HEK293 (cell line): ENCODE measurements at regions not wholly inside any gene's neighbourhood (a gene's known extent, or its start where the extent isn't known, plus 50 kb on each side); places are given as distances from the start of the nearest gene placed in this dataset.

Experiments
- CTCF ChIA-PET: fragments of 350-600 bp; formaldehyde crosslinking; extraction: SDS; loops from one replicate; lab custom pipeline; 2021; ENCODE audit warnings: antibody characterized with exemption; lab: Yijun Ruan, JAX
- POLR2A ChIA-PET: fragments of 300-600 bp; formaldehyde crosslinking; extraction: SDS; loops from one replicate; lab custom pipeline; 2020; ENCODE audit warnings: antibody characterized with exemption, inconsistent platforms; lab: Yijun Ruan, JAX
- H3K27ac ChIP-seq: fragments of 200-500 bp; sonication (Bioruptor generic); 2 replicates; pipeline ENCODE4 v1.5.1; 2014; ENCODE audit warnings: low read depth, low read length, control low read depth, inconsistent platforms; ENCODE audit errors: extremely low read depth
- H3K36me3 ChIP-seq, 2 experiments: fragments of 200-500 bp in 1 of 2; sonication (Bioruptor generic) in 1 of 2; 1 replicate in 1 of 2; 2 replicates in 1 of 2; pipeline ENCODE4 v1.5.1; 2014 to 2017; ENCODE audit warnings: inconsistent platforms in 2 of 2, low read length in 2 of 2; ENCODE audit not compliant: control insufficient read depth in 2 of 2, insufficient read depth in 1 of 2
- H3K4me1 ChIP-seq: fragments of 200-500 bp; sonication (Bioruptor generic); 2 replicates; pipeline ENCODE4 v1.5.1; 2014; ENCODE audit warnings: mild to moderate bottlenecking, low read length, inconsistent platforms; ENCODE audit not compliant: control insufficient read depth, insufficient read depth
- H3K4me3 ChIP-seq: 2 replicates; pipeline ENCODE4 v1.5.1; 2011; ENCODE audit warnings: low read depth, mild to moderate bottlenecking, control low read depth, low read length, moderate library complexity
- H3K9me3 ChIP-seq: fragments of 200-500 bp; sonication (Bioruptor generic); 2 replicates; pipeline ENCODE4 v1.5.1; 2014; ENCODE audit warnings: low read depth, low read length, inconsistent platforms; ENCODE audit not compliant: control insufficient read depth, insufficient read depth
- BCL11A ChIP-seq: fragments of 450-650 bp; formaldehyde crosslinking; IDR thresholded peaks from 2 replicates; pipeline ENCODE4 v1.5.1; 2016; ENCODE audit warnings: low read depth, missing biosample characterization, missing genetic modification characterization
- GLIS1 ChIP-seq: fragments of 450-650 bp; formaldehyde crosslinking; IDR thresholded peaks from 2 replicates; pipeline ENCODE4 v1.5.1; 2016; ENCODE audit warnings: missing biosample characterization, missing genetic modification characterization
- PRDM1 ChIP-seq: fragments of 450-650 bp; formaldehyde crosslinking; IDR thresholded peaks from 2 replicates; pipeline ENCODE4; 2016; ENCODE audit warnings: missing biosample characterization, missing genetic modification characterization
- SCRT1 ChIP-seq: fragments of 450-650 bp; formaldehyde crosslinking; IDR thresholded peaks from 2 replicates; pipeline ENCODE4 v1.5.1; 2016; ENCODE audit warnings: missing biosample characterization, missing genetic modification characterization, borderline replicate concordance
- YY1 ChIP-seq: fragments of 450-650 bp; formaldehyde crosslinking; IDR thresholded peaks from 2 replicates; pipeline ENCODE4 v1.5.1; 2018; ENCODE audit warnings: missing biosample characterization, missing genetic modification characterization
- ZBTB20 ChIP-seq: fragments of 450-650 bp; formaldehyde crosslinking; IDR thresholded peaks from 2 replicates; pipeline ENCODE4 v1.5.1; 2016; ENCODE audit warnings: missing biosample characterization, missing genetic modification characterization
- ZBTB7A ChIP-seq: fragments of 450-650 bp; formaldehyde crosslinking; IDR thresholded peaks from 2 replicates; pipeline ENCODE4 v1.5.1; 2016; ENCODE audit warnings: low read depth, missing biosample characterization, missing genetic modification characterization
- ZFP3 ChIP-seq: fragments of 450-650 bp; formaldehyde crosslinking; IDR thresholded peaks from 2 replicates; pipeline ENCODE4 v1.5.1; 2016; ENCODE audit warnings: low read depth, missing biosample characterization, missing genetic modification characterization
- ZFP41 ChIP-seq: fragments of 450-650 bp; formaldehyde crosslinking; IDR thresholded peaks from 2 replicates; pipeline ENCODE4 v1.5.1; 2016; ENCODE audit warnings: missing biosample characterization, missing genetic modification characterization, borderline replicate concordance
- ZNF10 ChIP-seq: fragments of 450-650 bp; formaldehyde crosslinking; IDR thresholded peaks from 2 replicates; pipeline ENCODE4 v1.5.1; 2017; ENCODE audit warnings: missing biosample characterization, missing genetic modification characterization
- ZNF133 ChIP-seq: fragments of 450-650 bp; formaldehyde crosslinking; IDR thresholded peaks from 2 replicates; pipeline ENCODE4 v1.5.1; 2016; ENCODE audit warnings: missing biosample characterization, missing genetic modification characterization
- ZNF211 ChIP-seq: fragments of 450-650 bp; formaldehyde crosslinking; IDR thresholded peaks from 2 replicates; pipeline ENCODE4 v1.5.1; 2016; ENCODE audit warnings: low read depth, missing biosample characterization, missing genetic modification characterization
- ZNF221 ChIP-seq: fragments of 450-650 bp; formaldehyde crosslinking; IDR thresholded peaks from 2 replicates; pipeline ENCODE4 v1.5.1; 2017; ENCODE audit warnings: missing biosample characterization, missing genetic modification characterization, borderline replicate concordance
- ZNF239 ChIP-seq: fragments of 450-650 bp; formaldehyde crosslinking; IDR thresholded peaks from 2 replicates; pipeline ENCODE4 v1.5.1; 2016; ENCODE audit warnings: missing biosample characterization, missing genetic modification characterization
- ZNF248 ChIP-seq: fragments of 450-650 bp; formaldehyde crosslinking; IDR thresholded peaks from 2 replicates; pipeline ENCODE4 v1.5.1; 2017; ENCODE audit warnings: missing biosample characterization, missing genetic modification characterization
- ZNF311 ChIP-seq: fragments of 450-650 bp; formaldehyde crosslinking; IDR thresholded peaks from 2 replicates; pipeline ENCODE4 v1.5.1; 2017; ENCODE audit warnings: missing biosample characterization, missing genetic modification characterization, borderline replicate concordance
- ZNF596 ChIP-seq: fragments of 450-650 bp; IDR thresholded peaks from 2 replicates; pipeline ENCODE4 v1.5.0; 2018; ENCODE audit warnings: missing biosample characterization, mild to moderate bottlenecking, missing genetic modification characterization, moderate library complexity
- ZNF626 ChIP-seq: fragments of 450-650 bp; sonication (Bioruptor Pico); formaldehyde crosslinking; IDR thresholded peaks from 2 replicates; pipeline ENCODE4 v1.5.1; 2018; ENCODE audit warnings: missing biosample characterization, missing genetic modification characterization, inconsistent platforms
- ZNF701 ChIP-seq: fragments of 450-650 bp; formaldehyde crosslinking; IDR thresholded peaks from 2 replicates; pipeline ENCODE4 v1.5.1; 2016; ENCODE audit warnings: missing biosample characterization, missing genetic modification characterization
- ZNF768 ChIP-seq: fragments of 450-650 bp; formaldehyde crosslinking; IDR thresholded peaks from 2 replicates; pipeline ENCODE4 v1.5.1; 2018; ENCODE audit warnings: missing biosample characterization, mild to moderate bottlenecking, missing genetic modification characterization
- TF ChIP-seq, protein P1 (sequence below): fragments of 450-650 bp; formaldehyde crosslinking; IDR thresholded peaks from 2 replicates; pipeline ENCODE4 v1.5.1; 2016; ENCODE audit warnings: missing biosample characterization, missing genetic modification characterization
- TF ChIP-seq, protein P2 (sequence below): fragments of 450-650 bp; formaldehyde crosslinking; IDR thresholded peaks from 2 replicates; pipeline ENCODE4; 2016; ENCODE audit warnings: missing biosample characterization, missing genetic modification characterization
- TF ChIP-seq, protein P3 (sequence below): fragments of 450-650 bp; formaldehyde crosslinking; IDR thresholded peaks from 2 replicates; pipeline ENCODE4 v1.5.1; 2016; ENCODE audit warnings: missing biosample characterization, missing genetic modification characterization
- TF ChIP-seq, protein P4 (sequence below): fragments of 450-650 bp; formaldehyde crosslinking; IDR thresholded peaks from 2 replicates; pipeline ENCODE4 v1.5.1; 2016; ENCODE audit warnings: missing biosample characterization, missing genetic modification characterization
- TF ChIP-seq, protein P5 (sequence below): fragments of 450-650 bp; formaldehyde crosslinking; IDR thresholded peaks from 2 replicates; pipeline ENCODE4 v1.5.1; 2016; ENCODE audit warnings: missing biosample characterization, missing genetic modification characterization
- TF ChIP-seq, protein P6 (sequence below): fragments of 450-650 bp; formaldehyde crosslinking; IDR thresholded peaks from 2 replicates; pipeline ENCODE4 v1.5.1; 2016; ENCODE audit warnings: missing biosample characterization, missing genetic modification characterization

DNA sequence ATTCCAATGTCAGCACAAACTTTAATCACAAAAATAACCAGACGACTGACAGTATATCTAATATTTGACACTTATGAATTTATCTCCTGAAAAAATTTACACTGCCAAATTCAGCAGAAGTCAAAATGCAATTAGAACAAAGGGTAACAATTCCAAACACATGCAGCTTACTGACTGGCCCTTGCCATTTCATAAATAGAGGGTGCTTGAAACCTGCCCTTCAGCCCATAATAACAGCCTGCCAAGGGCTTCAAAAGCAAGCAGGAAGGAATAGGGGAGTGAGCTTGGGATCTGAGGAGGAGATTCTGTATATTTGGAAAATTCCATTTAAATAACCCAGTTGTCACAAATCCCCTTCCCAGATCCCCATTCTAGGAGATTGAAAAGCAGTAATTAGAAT, 66.1 kb upstream of the IQCM start (continued):
- no peak for TF ChIP-seq ZFP41 (tag by site-specific recombination)

DNA sequence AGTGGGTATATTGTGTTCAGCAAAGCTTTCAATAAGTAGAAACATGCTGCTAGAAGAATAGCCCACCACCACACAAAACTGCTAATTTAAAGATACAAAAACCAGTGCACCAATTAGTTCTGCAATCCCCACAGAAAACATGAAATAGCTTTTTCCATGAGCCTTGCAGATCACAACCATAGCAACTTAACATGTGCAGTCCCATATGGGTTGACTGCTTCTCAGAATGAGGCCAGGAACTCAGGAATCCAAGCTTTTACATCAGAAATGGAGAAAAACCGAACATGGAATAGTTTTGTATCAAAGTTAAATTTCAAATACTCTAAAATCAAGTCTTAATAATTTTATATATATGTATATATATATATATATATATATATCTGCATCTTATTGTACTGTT, 66.6 kb upstream of the IQCM start:
- ChIA-PET POLR2A (no interaction called here), CTCF (no interaction called here)
- Histone ChIP-seq H3K27ac (no peak overlapping the region), H3K4me1 (no peaks in the 10 kb centered on the region), H3K9me3 (no peaks in the 10 kb centered on the region), H3K36me3 (no peaks in the 10 kb centered on the region), H3K4me3 (no peak overlapping the region)
- TF ChIP-seq ZNF626 (no peak), GLIS1 (tag by site-specific recombination) (no peak), ZNF248 (no peak), ZBTB20 (no peak), ZNF221 (tag by site-specific recombination) (no peak), ZBTB7A (tag by site-specific recombination) (no peak), ZNF768 (tag by site-specific recombination) (no peak), ZNF211 (tag by site-specific recombination) (no peak)
- TF ChIP-seq, protein P1, sequence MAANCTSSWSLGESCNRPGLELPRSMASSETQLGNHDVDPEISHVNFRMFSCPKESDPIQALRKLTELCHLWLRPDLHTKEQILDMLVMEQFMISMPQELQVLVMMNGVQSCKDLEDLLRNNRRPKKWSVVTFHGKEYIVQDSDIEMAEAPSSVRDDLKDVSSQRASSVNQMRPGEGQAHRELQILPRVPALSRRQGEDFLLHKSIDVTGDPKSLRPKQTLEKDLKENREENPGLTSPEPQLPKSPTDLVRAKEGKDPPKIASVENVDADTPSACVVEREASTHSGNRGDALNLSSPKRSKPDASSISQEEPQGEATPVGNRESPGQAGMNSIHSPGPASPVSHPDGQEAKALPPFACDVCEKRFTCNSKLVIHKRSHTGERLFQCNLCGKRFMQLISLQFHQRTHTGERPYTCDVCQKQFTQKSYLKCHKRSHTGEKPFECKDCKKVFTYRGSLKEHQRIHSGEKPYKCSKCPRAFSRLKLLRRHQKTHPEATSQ: no peak
- TF ChIP-seq, protein P2, sequence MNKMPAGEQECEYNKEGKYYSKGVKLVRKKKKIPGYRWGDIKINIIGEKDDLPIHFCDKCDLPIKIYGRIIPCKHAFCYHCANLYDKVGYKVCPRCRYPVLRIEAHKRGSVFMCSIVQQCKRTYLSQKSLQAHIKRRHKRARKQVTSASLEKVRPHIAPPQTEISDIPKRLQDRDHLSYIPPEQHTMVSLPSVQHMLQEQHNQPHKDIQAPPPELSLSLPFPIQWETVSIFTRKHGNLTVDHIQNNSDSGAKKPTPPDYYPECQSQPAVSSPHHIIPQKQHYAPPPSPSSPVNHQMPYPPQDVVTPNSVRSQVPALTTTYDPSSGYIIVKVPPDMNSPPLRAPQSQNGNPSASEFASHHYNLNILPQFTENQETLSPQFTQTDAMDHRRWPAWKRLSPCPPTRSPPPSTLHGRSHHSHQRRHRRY (tag by site-specific recombination): no peak
- TF ChIP-seq, protein P3, sequence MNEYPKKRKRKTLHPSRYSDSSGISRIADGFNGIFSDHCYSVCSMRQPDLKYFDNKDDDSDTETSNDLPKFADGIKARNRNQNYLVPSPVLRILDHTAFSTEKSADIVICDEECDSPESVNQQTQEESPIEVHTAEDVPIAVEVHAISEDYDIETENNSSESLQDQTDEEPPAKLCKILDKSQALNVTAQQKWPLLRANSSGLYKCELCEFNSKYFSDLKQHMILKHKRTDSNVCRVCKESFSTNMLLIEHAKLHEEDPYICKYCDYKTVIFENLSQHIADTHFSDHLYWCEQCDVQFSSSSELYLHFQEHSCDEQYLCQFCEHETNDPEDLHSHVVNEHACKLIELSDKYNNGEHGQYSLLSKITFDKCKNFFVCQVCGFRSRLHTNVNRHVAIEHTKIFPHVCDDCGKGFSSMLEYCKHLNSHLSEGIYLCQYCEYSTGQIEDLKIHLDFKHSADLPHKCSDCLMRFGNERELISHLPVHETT (tag by site-specific recombination): no peak

DNA sequence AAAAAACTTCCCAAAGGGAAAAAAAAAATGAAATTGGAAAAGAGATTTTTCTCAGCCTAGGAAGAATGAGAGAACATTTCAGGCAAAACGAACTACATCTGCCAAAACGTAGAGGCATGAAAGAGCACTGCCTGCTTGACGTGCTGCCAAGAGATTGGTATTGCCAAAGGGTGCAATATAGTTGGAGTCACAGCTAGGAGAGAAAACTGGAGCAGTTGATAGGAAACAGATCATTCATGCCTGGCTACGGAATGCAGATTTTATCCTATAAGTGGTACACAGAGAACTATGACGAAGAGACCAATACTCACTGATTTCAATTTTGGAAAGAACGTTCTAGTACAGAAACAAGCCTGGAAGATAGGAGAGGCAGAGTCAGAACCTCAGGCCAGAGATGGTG, 68.4 kb upstream of the IQCM start:
- TF ChIP-seq YY1 (no peak), ZNF626 (no peak), ZNF133 (tag by site-specific recombination) (no peak), ZFP3 (tag by site-specific recombination) (no peak), ZNF311 (tag by site-specific recombination) (no peak), SCRT1 (tag by site-specific recombination) (no peak), BCL11A (tag by site-specific recombination) (no peak), PRDM1 (no peak), ZNF596 (tag by site-specific recombination) (no peak), ZNF701 (tag by site-specific recombination) (no peak), ZNF10 (tag by site-specific recombination) (no peak), ZNF239 (tag by site-specific recombination) (no peak)
- TF ChIP-seq, protein P4, sequence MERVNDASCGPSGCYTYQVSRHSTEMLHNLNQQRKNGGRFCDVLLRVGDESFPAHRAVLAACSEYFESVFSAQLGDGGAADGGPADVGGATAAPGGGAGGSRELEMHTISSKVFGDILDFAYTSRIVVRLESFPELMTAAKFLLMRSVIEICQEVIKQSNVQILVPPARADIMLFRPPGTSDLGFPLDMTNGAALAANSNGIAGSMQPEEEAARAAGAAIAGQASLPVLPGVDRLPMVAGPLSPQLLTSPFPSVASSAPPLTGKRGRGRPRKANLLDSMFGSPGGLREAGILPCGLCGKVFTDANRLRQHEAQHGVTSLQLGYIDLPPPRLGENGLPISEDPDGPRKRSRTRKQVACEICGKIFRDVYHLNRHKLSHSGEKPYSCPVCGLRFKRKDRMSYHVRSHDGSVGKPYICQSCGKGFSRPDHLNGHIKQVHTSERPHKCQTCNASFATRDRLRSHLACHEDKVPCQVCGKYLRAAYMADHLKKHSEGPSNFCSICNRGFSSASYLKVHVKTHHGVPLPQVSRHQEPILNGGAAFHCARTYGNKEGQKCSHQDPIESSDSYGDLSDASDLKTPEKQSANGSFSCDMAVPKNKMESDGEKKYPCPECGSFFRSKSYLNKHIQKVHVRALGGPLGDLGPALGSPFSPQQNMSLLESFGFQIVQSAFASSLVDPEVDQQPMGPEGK (tag by site-specific recombination): no peak
- TF ChIP-seq, protein P5, sequence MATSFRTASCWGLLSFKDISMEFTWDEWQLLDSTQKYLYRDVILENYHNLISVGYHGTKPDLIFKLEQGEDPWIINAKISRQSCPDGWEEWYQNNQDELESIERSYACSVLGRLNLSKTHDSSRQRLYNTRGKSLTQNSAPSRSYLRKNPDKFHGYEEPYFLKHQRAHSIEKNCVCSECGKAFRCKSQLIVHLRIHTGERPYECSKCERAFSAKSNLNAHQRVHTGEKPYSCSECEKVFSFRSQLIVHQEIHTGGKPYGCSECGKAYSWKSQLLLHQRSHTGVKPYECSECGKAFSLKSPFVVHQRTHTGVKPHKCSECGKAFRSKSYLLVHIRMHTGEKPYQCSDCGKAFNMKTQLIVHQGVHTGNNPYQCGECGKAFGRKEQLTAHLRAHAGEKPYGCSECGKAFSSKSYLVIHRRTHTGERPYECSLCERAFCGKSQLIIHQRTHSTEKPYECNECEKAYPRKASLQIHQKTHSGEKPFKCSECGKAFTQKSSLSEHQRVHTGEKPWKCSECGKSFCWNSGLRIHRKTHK (tag by site-specific recombination): no peak
- TF ChIP-seq, protein P6, sequence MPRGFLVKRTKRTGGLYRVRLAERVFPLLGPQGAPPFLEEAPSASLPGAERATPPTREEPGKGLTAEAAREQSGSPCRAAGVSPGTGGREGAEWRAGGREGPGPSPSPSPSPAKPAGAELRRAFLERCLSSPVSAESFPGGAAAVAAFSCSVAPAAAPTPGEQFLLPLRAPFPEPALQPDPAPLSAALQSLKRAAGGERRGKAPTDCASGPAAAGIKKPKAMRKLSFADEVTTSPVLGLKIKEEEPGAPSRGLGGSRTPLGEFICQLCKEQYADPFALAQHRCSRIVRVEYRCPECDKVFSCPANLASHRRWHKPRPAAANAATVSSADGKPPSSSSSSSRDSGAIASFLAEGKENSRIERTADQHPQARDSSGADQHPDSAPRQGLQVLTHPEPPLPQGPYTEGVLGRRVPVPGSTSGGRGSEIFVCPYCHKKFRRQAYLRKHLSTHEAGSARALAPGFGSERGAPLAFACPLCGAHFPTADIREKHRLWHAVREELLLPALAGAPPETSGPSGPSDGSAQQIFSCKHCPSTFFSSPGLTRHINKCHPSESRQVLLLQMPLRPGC (tag by site-specific recombination): no peak
- CTCF ChIA-PET: no interaction called here
- no peaks in the 10 kb centered on the region for H3K4me1 ChIP-seq

More for the DNA sequence above, 68.4 kb upstream of the IQCM start:
- POLR2A ChIA-PET: no interaction called here
- no peak overlapping the region for H3K27ac ChIP-seq
- no peaks in the 10 kb centered on the region for H3K9me3 ChIP-seq
- no peaks in the 10 kb centered on the region for H3K36me3 ChIP-seq
- no peak overlapping the region for H3K4me3 ChIP-seq
